ENCODE measurements at regions not wholly inside any gene's neighbourhood (a gene's known extent, or its start where the extent isn't known, plus 50 kb on each side); places are given as distances from the start of the nearest gene placed in this dataset.

- DNase-seq: no peak
- intact Hi-C loops (cut with DNase I): no loop called here
- H3K27me3 ChIP-seq: peaks cover 0 to 13% (median 0%) of the 10 kb centered on the region in 4 donors
Observed at GRCh38 chr22:48154943-48155240, 1392.4 kb downstream of the TBC1D22A start.

GRCh38 chr22:48154169-48154942, 1391.9 kb downstream of the TBC1D22A start:
- peaks cover 0 to 13% (median 0%) of the 10 kb centered on the region in 4 donors for H3K27me3 ChIP-seq
- WGBS, 2 donors: 74 to 85% methylated on average over 13 to 17 of the region's 18 CpGs
- H3K4me3 ChIP-seq: no peak overlapping the region
- H3K27ac ChIP-seq: no peak overlapping the region
- TF ChIP-seq CTCF (IDR thresholded peaks at IDR 0.05): no peak
- TF ChIP-seq POLR2A (IDR thresholded peaks at IDR 0.05): no peak
- intact Hi-C loops (cut with DNase I): no loop called here
- H3K9me3 ChIP-seq: no peaks in the 10 kb centered on the region
- no peaks in the 10 kb centered on the region for H3K4me1 ChIP-seq
- no peaks in the 10 kb centered on the region for H3K36me3 ChIP-seq
- DNase-seq: no peak

More at GRCh38 chr22:48154943-48155240, 1392.4 kb downstream of the TBC1D22A start:
- TF ChIP-seq CTCF (IDR thresholded peaks at IDR 0.05) (no peak), POLR2A (IDR thresholded peaks at IDR 0.05) (no peak)
- 79 to 80% methylated on average over 2 to 5 of the region's 8 CpGs for WGBS, 2 donors
- Histone ChIP-seq H3K9me3 (no peaks in the 10 kb centered on the region), H3K4me1 (no peaks in the 10 kb centered on the region), H3K4me3 (no peak overlapping the region), H3K27ac (no peak overlapping the region), H3K36me3 (no peaks in the 10 kb centered on the region)

- H3K9me3 ChIP-seq: no peaks in the 10 kb centered on the region
- WGBS, 2 donors: 49% methylated on average over 4 of the region's 10 CpGs; no CpG with 5 or more reads in 1 of the 2 donors
- intact Hi-C loops (cut with DNase I): no loop called here
- H3K27ac ChIP-seq: no peak overlapping the region
- DNase-seq: no peak
- H3K27me3 ChIP-seq: peaks cover 0 to 13% (median 0%) of the 10 kb centered on the region in 4 donors
- no peak for TF ChIP-seq CTCF (IDR thresholded peaks at IDR 0.05)
- TF ChIP-seq POLR2A (IDR thresholded peaks at IDR 0.05): no peak
- no peak overlapping the region for H3K4me3 ChIP-seq
- no peaks in the 10 kb centered on the region for H3K4me1 ChIP-seq
- no peaks in the 10 kb centered on the region for H3K36me3 ChIP-seq
Observed at GRCh38 chr22:48153726-48154125, 1391.3 kb downstream of the TBC1D22A start.

DNA sequence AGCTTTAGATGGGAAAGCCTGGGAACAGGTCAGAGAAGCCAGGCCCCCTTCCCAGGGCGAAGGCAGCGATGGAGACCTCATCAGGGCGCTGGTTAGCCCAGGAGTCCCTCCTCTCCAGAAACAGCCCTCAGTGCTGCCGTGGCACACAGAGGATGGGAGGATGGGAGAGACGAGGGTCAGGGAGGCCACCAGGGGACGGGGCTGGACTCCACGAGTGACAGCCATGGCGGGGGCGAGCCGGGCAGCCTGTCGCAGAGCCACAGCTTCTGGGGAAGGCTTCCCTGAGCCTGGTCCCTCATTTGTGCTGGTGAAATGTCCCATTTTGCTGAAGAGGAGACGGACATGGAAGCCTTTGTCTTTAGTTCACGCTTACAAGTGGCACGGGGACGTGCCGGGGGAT, 1390.5 kb downstream of the TBC1D22A start:
- Histone ChIP-seq H3K36me3 (no peaks in the 10 kb centered on the region), H3K27ac (no peak overlapping the region), H3K4me1 (no peaks in the 10 kb centered on the region), H3K9me3 (no peaks in the 10 kb centered on the region), H3K27me3 (peaks cover 0 to 13% (median 0%) of the 10 kb centered on the region in 4 donors), H3K4me3 (no peak overlapping the region)
- intact Hi-C loops (cut with DNase I): no loop called here
- no peak for DNase-seq
- WGBS, 2 donors: 67 to 84% methylated on average over 7 to 12 of the region's 16 CpGs
- TF ChIP-seq POLR2A (IDR thresholded peaks at IDR 0.05) (no peak), CTCF (IDR thresholded peaks at IDR 0.05) (no peak)

GRCh38 chr22:48152164-48152775, 1389.8 kb downstream of the TBC1D22A start:
- no peak for TF ChIP-seq CTCF (IDR thresholded peaks at IDR 0.05)
- TF ChIP-seq POLR2A (IDR thresholded peaks at IDR 0.05): no peak
- 49 to 53% methylated on average over 6 to 15 of the region's 16 CpGs for WGBS, 2 donors
- Histone ChIP-seq H3K9me3 (no peaks in the 10 kb centered on the region), H3K4me1 (no peaks in the 10 kb centered on the region), H3K36me3 (no peaks in the 10 kb centered on the region), H3K27ac (no peak overlapping the region), H3K4me3 (no peak overlapping the region), H3K27me3 (peaks cover 0 to 15% (median 0%) of the 10 kb centered on the region in 4 donors)
- intact Hi-C loops (cut with DNase I): no loop called here
- DNase-seq: no peak

Measured in esophagus squamous epithelium (tissue), 5 donors.